22Rv1 (cell line): ENCODE measurements at regions not wholly inside any gene's neighbourhood (a gene's known extent, or its start where the extent isn't known, plus 50 kb on each side); places are given as distances from the start of the nearest gene placed in this dataset.
"Not testable (repeated sequence)": the region's sequence is repeated elsewhere in the genome, so short reads cannot be mapped to it uniquely, and the experiment has no call there.

Experiments used
- H3K27ac ChIP-seq: fragments of 450-650 bp; 2 replicates; pipeline ENCODE4 v1.5.1; 2017
- CTCF ChIP-seq: fragments of 450-650 bp; IDR thresholded peaks from 2 replicates; pipeline ENCODE4 v1.5.1; 2017; ENCODE audit warnings: mild to moderate bottlenecking
- ZFX ChIP-seq: fragments of 450-650 bp; IDR thresholded peaks from 2 replicates; pipeline ENCODE4 v1.6.1; 2017; ENCODE audit warnings: antibody characterized with exemption, borderline replicate concordance

GRCh38 chr5:33102551-33102950 is 338.2 kb upstream of the TARS1 start:
- TF ChIP-seq CTCF (no peak), ZFX (no peak)
- H3K27ac ChIP-seq: no peak overlapping the region

- TF ChIP-seq ZFX (no peak), CTCF (no peak)
- no peak overlapping the region for H3K27ac ChIP-seq
Measured at GRCh38 chr5:33105521-33105941, 335.2 kb upstream of the TARS1 start.

- not testable (repeated sequence) for H3K27ac ChIP-seq
Measured at GRCh38 chr5:33110496-33110895, 330.3 kb upstream of the TARS1 start.

- H3K27ac ChIP-seq: no peak overlapping the region
- TF ChIP-seq ZFX (no peak), CTCF (no peak)
Measured at GRCh38 chr5:33114361-33114760, 326.4 kb upstream of the TARS1 start.

GRCh38 chr5:33115467-33115866 is 325.3 kb upstream of the TARS1 start:
- H3K27ac ChIP-seq: no peak overlapping the region
- TF ChIP-seq ZFX: no peak

- TF ChIP-seq ZFX: no peak
- TF ChIP-seq CTCF: no peak
- no peak overlapping the region for H3K27ac ChIP-seq
Measured at GRCh38 chr5:33118761-33119415, 321.9 kb upstream of the TARS1 start.

- no peak overlapping the region for H3K27ac ChIP-seq
- no peak for TF ChIP-seq CTCF
- TF ChIP-seq ZFX: no peak
Measured at GRCh38 chr5:33120671-33121070, 320.1 kb upstream of the TARS1 start.

GRCh38 chr5:33129309-33129708 is 311.5 kb upstream of the TARS1 start:
- H3K27ac ChIP-seq: no peak overlapping the region
- TF ChIP-seq CTCF: no peak
- TF ChIP-seq ZFX: no peak
